Right atrium auricular region (tissue), 2 donors: ENCODE measurements at regions not wholly inside any gene's neighbourhood (a gene's known extent, or its start where the extent isn't known, plus 50 kb on each side); places are given as distances from the start of the nearest gene placed in this dataset.
A peak's percentile ranks its signal among the peaks of the same experiment; 100 is the strongest.

ENCODE experiments used
- DNase-seq: peaks from one replicate; pipeline ENCODE4 v3.0.0-alpha.2; 2019; ENCODE audit warnings: low spot score
- H3K27ac ChIP-seq, 2 donors: fragments of 200-600 bp; sonication (generic); 1 replicate in 1 of 2; 2 replicates in 1 of 2; pipeline ENCODE4 v1.5.1; 2016 to 2019
- H3K27me3 ChIP-seq, 2 donors: fragments of 200-600 bp; sonication (generic); one replicate each; pipeline versions ENCODE4 v1.5.1 to v1.6.0; 2017 to 2019
- H3K36me3 ChIP-seq: fragments of 200-600 bp; sonication (generic); one replicate; pipeline ENCODE4 v1.5.1; 2016
- H3K4me1 ChIP-seq, 2 donors: fragments of 200-600 bp; sonication (generic); one replicate each; pipeline versions ENCODE4 v1.5.1 to v1.6.0; 2017 to 2019
- H3K4me3 ChIP-seq, 2 donors: fragments of 200-600 bp; sonication (generic); 1 replicate in 1 of 2; 2 replicates in 1 of 2; pipeline ENCODE4 v1.5.1; 2017 to 2019; ENCODE audit warnings: mild to moderate bottlenecking in 1 of 2, moderate library complexity in 1 of 2
- H3K9me3 ChIP-seq, 2 donors: fragments of 200-600 bp; sonication (generic); one replicate each; pipeline ENCODE4 v1.5.1; 2019
- CTCF ChIP-seq, 2 donors: fragments of 200-600 bp; sonication (generic); IDR thresholded peaks; one replicate each; pipeline ENCODE4 v1.5.1; 2019; ENCODE audit warnings: antibody characterized with exemption in 2 of 2

GRCh38 chr2:34104601-34105000 lies 505.5 kb upstream of the FAM98A start:
- H3K36me3 ChIP-seq, result no peaks in the 10 kb centered on the region
- no peak for TF ChIP-seq CTCF (IDR thresholded peaks at IDR 0.05)
- no peak for DNase-seq

DNA sequence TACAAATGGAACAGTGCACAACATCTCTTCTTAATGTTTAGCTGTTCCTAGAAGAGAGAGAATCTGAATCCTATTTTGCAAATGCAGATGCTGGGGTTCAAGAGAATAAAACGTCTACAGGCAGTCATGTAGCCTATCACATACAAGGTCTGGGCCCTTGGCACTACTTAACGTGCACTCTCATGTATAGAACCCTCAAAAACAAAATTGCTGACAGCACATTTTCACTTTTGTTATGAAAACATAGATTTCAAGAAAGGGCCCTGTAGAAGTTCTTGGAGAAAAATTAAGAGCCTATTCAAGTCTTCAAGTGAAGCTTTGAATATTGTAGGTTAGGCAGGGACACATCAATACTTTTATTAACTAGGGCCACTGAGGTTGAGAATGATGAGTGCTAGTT lies 504.3 kb upstream of the FAM98A start:
- no peak for TF ChIP-seq CTCF (IDR thresholded peaks at IDR 0.05)
- Histone ChIP-seq H3K4me1 (no peaks in the 10 kb centered on the region), H3K36me3 (no peaks in the 10 kb centered on the region), H3K27me3 (no peaks in the 10 kb centered on the region), H3K4me3 (no peak overlapping the region), H3K27ac (no peak overlapping the region), H3K9me3 (no peaks in the 10 kb centered on the region)
- DNase-seq, result no peak

More at GRCh38 chr2:34104601-34105000, 505.5 kb upstream of the FAM98A start:
- Histone ChIP-seq H3K4me3 (no peak overlapping the region), H3K4me1 (no peaks in the 10 kb centered on the region), H3K9me3 (no peaks in the 10 kb centered on the region), H3K27me3 (no peaks in the 10 kb centered on the region), H3K27ac (no peak overlapping the region)

DNA sequence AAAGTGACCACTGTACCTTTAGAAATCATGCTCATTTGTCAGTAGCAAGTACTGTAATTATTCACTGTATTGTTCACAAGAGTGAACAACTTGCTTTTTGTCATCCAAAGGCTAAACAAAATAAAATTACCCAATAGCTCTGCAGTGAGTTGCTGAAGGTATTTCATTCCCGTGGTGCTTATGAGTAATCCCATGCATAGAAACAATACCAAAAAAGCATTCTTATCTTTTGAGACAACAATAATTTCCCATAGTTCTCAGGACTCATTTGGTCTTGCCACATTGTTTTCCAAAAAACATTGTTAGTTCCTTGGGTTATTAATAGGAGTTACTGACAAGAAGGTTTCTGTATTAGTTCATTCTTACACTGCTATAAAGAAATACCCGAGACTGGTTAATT lies 503.2 kb upstream of the FAM98A start:
- no peak overlapping the region for H3K4me3 ChIP-seq
- no peak overlapping the region for H3K27ac ChIP-seq
- H3K27me3 ChIP-seq, result no peaks in the 10 kb centered on the region
- no peak for DNase-seq
- H3K4me1 ChIP-seq, result no peaks in the 10 kb centered on the region
- TF ChIP-seq CTCF (IDR thresholded peaks at IDR 0.05), result no peak
- H3K36me3 ChIP-seq, result no peaks in the 10 kb centered on the region
- H3K9me3 ChIP-seq, result no peaks in the 10 kb centered on the region

DNA sequence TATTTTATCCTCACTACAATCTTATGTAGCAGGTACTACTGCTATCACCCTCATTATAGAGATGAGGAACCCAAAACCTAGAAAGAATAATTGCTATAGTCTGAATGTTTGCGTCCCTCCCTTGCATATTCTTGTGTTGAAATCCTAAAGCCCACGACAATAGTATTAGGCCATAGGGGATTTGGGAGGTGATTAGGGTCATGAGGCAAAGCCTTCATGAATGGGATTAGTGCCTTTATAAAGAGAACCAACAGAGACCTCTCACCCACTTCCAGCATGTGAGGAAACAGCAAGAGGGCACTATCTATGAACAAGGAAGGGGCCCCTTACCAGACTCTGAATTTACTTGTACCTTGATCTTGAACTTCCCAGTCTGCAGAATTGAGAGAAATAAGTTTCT lies 500.3 kb upstream of the FAM98A start:
- peaks cover 0 to 3% of the 10 kb centered on the region in 2 donors for H3K27me3 ChIP-seq
- no peaks in the 10 kb centered on the region for H3K9me3 ChIP-seq
- no peaks in the 10 kb centered on the region for H3K4me1 ChIP-seq
- H3K36me3 ChIP-seq, result no peaks in the 10 kb centered on the region
- no peak for TF ChIP-seq CTCF (IDR thresholded peaks at IDR 0.05)
- H3K27ac ChIP-seq, result no peak overlapping the region
- H3K4me3 ChIP-seq, result no peak overlapping the region
- DNase-seq, result no peak

GRCh38 chr2:34098256-34098655 lies 499.2 kb upstream of the FAM98A start:
- Histone ChIP-seq H3K27ac (no peak overlapping the region), H3K36me3 (no peaks in the 10 kb centered on the region), H3K4me1 (no peaks in the 10 kb centered on the region), H3K4me3 (no peak overlapping the region), H3K9me3 (no peaks in the 10 kb centered on the region), H3K27me3 (peaks cover 0 to 3% of the 10 kb centered on the region in 2 donors)
- TF ChIP-seq CTCF (IDR thresholded peaks at IDR 0.05), result no peak
- no peak for DNase-seq

DNA sequence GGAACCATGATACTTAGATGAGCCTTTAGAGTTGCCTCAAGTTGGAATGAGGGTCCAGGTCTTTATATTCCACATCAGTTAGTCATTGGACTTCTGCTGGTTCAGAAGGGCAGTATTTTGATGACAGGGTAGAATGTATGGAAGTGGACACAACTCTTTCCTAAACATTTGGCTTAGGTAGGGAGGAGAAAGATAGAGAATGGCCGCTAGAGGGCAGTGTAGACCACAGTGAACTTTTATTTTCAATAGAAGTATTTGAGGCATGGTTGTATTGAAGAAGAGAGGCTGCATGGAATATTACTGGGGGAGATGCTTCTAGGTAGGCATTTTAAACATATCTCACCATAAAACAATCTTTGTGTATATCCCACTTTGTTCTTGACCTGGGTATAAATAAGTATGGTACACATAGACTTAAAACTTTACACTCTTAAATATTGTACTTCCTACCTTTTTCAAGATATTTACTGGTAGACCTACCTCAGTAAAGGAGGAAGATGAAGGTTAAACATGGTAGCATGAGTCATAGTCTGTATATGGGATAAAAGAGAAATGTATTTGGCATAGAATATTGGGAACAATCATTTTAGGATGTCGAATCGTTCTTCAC lies 497.6 kb upstream of the FAM98A start:
- H3K9me3 ChIP-seq, result no peaks in the 10 kb centered on the region
- TF ChIP-seq CTCF (IDR thresholded peaks at IDR 0.05), result peak; percentile 60 to 81
- DNase-seq, result no peak

More for the DNA sequence above, 497.6 kb upstream of the FAM98A start:
- H3K4me1 ChIP-seq, result no peaks in the 10 kb centered on the region
- H3K27me3 ChIP-seq, result peaks cover 0 to 3% of the 10 kb centered on the region in 2 donors
- H3K36me3 ChIP-seq, result no peaks in the 10 kb centered on the region
- no peak overlapping the region for H3K27ac ChIP-seq
- no peak overlapping the region for H3K4me3 ChIP-seq
